GM11168 (cell line): ENCODE measurements at regions not wholly inside any gene's neighbourhood (a gene's known extent, or its start where the extent isn't known, plus 50 kb on each side); places are given as distances from the start of the nearest gene placed in this dataset.

Source experiments
- in situ Hi-C: fragments of 300-500 bp; cut with MboI; formaldehyde crosslinking; loops from one replicate; pipeline ENCODE4 v1.12.0; 2022; ENCODE audit warnings: low sequenced_read_pairs; ENCODE audit not compliant: unreplicated experiment

- in situ Hi-C loops: no loop called here
These were observed 115.1 kb upstream of the MVB12B start for GRCh38 chr9:126211441-126212074.

- in situ Hi-C loops: no loop called here
These were observed 111.1 kb upstream of the MVB12B start for GRCh38 chr9:126215486-126215885.

GRCh38 chr9:126216826-126217225 is 109.8 kb upstream of the MVB12B start:
- in situ Hi-C loops: no loop called here

GRCh38 chr9:126217250-126217653 is 109.4 kb upstream of the MVB12B start:
- in situ Hi-C loops: no loop called here

- in situ Hi-C loops: no loop called here
These were observed 108.8 kb upstream of the MVB12B start for GRCh38 chr9:126217797-126218196.

GRCh38 chr9:126218359-126219125 is 108.1 kb upstream of the MVB12B start:
- in situ Hi-C loops: no loop called here

GRCh38 chr9:126219166-126219565 is 107.5 kb upstream of the MVB12B start:
- in situ Hi-C loops: no loop called here

GRCh38 chr9:126219648-126220063 is 107.0 kb upstream of the MVB12B start:
- in situ Hi-C loops: no loop called here

- in situ Hi-C loops: no loop called here
These were observed 105.1 kb upstream of the MVB12B start for GRCh38 chr9:126221480-126221879.

- in situ Hi-C loops: no loop called here
These were observed 104.2 kb upstream of the MVB12B start for GRCh38 chr9:126222363-126222834.

- in situ Hi-C loops: no loop called here
These were observed 103.7 kb upstream of the MVB12B start for GRCh38 chr9:126222835-126223431.

- in situ Hi-C loops: no loop called here
These were observed 102.7 kb upstream of the MVB12B start for GRCh38 chr9:126223798-126224531.

GRCh38 chr9:126225611-126226609 is 100.7 kb upstream of the MVB12B start:
- in situ Hi-C loops: no loop called here

GRCh38 chr9:126226991-126227936 is 99.4 kb upstream of the MVB12B start:
- in situ Hi-C loops: no loop called here

GRCh38 chr9:126228111-126228780 is 98.4 kb upstream of the MVB12B start:
- in situ Hi-C loops: no loop called here

GRCh38 chr9:126228781-126229444 is 97.7 kb upstream of the MVB12B start:
- in situ Hi-C loops: no loop called here

GRCh38 chr9:126229501-126229900 is 97.1 kb upstream of the MVB12B start:
- in situ Hi-C loops: no loop called here
